AG04450 (cell line): ENCODE measurements at regions not wholly inside any gene's neighbourhood (a gene's known extent, or its start where the extent isn't known, plus 50 kb on each side); places are given as distances from the start of the nearest gene placed in this dataset.

ENCODE experiments used
- CTCF ChIA-PET: fragments of 300-600, 350-600 bp; formaldehyde crosslinking; extraction: SDS; loops from one replicate; lab custom pipeline; 2022; ENCODE audit warnings: antibody characterized with exemption, inconsistent platforms; lab: Charles Lee
- POLR2A ChIA-PET: fragments of 350-600 bp; formaldehyde crosslinking; extraction: SDS; loops from one replicate; lab custom pipeline; 2021; ENCODE audit warnings: antibody characterized with exemption, inconsistent platforms; lab: Yijun Ruan, JAX
- DNase-seq: peaks from one replicate; pipeline ENCODE4 v3.0.0-alpha.2; 2011; ENCODE audit warnings: low read depth, low spot score
- H3K27ac ChIP-seq: one replicate; pipeline ENCODE4 v1.5.1; 2012; ENCODE audit warnings: low read depth, low read length, control low read depth
- H3K27me3 ChIP-seq: one replicate; pipeline ENCODE4 v1.6.0; 2012; ENCODE audit warnings: low read length; ENCODE audit not compliant: control insufficient read depth, insufficient read depth
- H3K4me3 ChIP-seq: 2 replicates; pipeline ENCODE4 v1.5.1; 2011; ENCODE audit warnings: mild to moderate bottlenecking, low read depth, low read length, control low read depth
- H3K9me3 ChIP-seq: 2 replicates; pipeline ENCODE4 v1.5.1; 2012; ENCODE audit warnings: low read length; ENCODE audit not compliant: control insufficient read depth, insufficient read depth
- TF ChIP-seq, protein P1 (sequence below): IDR thresholded peaks from 2 replicates; pipeline ENCODE4 v1.5.1; 2011; ENCODE audit warnings: low read depth, low read length, control low read depth, inconsistent platforms

GRCh38 chr20:17868151-17868550, 100.4 kb downstream of the SNX5 start:
- CTCF ChIA-PET, result no interaction called here

GRCh38 chr20:17867131-17867925, 101.3 kb downstream of the SNX5 start:
- ChIA-PET CTCF (interaction anchor here (0.8 kb wide), 1 partner anchor 212 kb away, joined by 3 read pairs; no protein-coding TSS in a partner anchor), POLR2A (interaction anchor here (0.9 kb wide), 1 partner anchor 185 kb away, joined by 8 read pairs; the partner anchor contains the start of gene RRBP1)
- Histone ChIP-seq H3K27me3 (peaks cover 2% of the 10 kb centered on the region), H3K9me3 (no peaks in the 10 kb centered on the region), H3K27ac (no peak overlapping the region), H3K4me3 (no peak overlapping the region)
- DNase-seq, result no peak
- TF ChIP-seq, protein P1, sequence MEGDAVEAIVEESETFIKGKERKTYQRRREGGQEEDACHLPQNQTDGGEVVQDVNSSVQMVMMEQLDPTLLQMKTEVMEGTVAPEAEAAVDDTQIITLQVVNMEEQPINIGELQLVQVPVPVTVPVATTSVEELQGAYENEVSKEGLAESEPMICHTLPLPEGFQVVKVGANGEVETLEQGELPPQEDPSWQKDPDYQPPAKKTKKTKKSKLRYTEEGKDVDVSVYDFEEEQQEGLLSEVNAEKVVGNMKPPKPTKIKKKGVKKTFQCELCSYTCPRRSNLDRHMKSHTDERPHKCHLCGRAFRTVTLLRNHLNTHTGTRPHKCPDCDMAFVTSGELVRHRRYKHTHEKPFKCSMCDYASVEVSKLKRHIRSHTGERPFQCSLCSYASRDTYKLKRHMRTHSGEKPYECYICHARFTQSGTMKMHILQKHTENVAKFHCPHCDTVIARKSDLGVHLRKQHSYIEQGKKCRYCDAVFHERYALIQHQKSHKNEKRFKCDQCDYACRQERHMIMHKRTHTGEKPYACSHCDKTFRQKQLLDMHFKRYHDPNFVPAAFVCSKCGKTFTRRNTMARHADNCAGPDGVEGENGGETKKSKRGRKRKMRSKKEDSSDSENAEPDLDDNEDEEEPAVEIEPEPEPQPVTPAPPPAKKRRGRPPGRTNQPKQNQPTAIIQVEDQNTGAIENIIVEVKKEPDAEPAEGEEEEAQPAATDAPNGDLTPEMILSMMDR, result no peak

More at GRCh38 chr20:17868151-17868550, 100.4 kb downstream of the SNX5 start:
- POLR2A ChIA-PET, result interaction anchor here (0.9 kb wide), 1 partner anchor 186 kb away, joined by 8 read pairs; the partner anchor contains the start of gene RRBP1
- TF ChIP-seq, protein P1, result no peak
- no peak for DNase-seq
- H3K4me3 ChIP-seq, result no peak overlapping the region
- no peak overlapping the region for H3K27ac ChIP-seq
- H3K27me3 ChIP-seq, result no peaks in the 10 kb centered on the region
- H3K9me3 ChIP-seq, result no peaks in the 10 kb centered on the region

DNA sequence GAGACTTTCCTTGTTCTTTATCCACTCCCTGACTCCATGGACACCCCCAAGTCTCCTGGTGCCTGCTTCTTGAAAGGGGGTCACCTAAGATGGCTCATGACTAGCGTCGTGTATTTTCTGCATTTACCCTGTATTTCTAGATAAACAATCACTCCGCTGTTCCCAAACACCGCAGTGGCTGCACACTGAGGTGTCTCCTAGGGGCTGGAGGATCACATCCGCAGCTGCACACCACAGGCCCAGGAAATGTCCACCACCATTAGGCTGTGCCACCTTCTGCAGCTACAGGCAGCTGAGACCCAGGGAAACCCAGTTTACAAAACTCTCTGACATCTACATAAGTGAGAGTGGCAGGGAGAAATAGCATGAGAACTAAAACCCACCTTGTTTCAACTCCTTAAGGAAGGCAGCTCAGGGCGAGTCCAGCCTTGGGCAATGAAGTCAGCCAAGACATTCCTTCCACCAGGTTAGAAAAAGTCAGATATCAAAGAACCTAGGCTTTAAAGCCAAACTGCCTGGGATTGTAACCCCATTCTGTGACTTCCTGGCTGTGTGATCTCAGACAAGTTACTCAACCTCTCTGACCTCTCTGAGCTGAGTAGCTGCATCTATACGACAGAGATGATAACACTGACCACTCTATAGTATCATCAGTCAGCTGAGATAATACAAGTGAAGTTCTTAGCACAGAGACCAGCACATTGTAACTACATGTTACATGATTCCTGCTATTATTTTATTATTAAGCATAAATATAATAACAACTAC, 102.2 kb downstream of the SNX5 start:
- Histone ChIP-seq H3K27me3 (peaks cover 3% of the 10 kb centered on the region), H3K27ac (no peak overlapping the region), H3K9me3 (no peaks in the 10 kb centered on the region), H3K4me3 (no peak overlapping the region)
- no peak for DNase-seq
- TF ChIP-seq, protein P1, result no peak
- POLR2A ChIA-PET, result no interaction called here
- CTCF ChIA-PET, result interaction anchor here (0.6 to 0.8 kb wide), 2 partner anchors 184 to 211 kb away, joined by 3 read pairs; partner anchors contain the start of gene RRBP1

DNA sequence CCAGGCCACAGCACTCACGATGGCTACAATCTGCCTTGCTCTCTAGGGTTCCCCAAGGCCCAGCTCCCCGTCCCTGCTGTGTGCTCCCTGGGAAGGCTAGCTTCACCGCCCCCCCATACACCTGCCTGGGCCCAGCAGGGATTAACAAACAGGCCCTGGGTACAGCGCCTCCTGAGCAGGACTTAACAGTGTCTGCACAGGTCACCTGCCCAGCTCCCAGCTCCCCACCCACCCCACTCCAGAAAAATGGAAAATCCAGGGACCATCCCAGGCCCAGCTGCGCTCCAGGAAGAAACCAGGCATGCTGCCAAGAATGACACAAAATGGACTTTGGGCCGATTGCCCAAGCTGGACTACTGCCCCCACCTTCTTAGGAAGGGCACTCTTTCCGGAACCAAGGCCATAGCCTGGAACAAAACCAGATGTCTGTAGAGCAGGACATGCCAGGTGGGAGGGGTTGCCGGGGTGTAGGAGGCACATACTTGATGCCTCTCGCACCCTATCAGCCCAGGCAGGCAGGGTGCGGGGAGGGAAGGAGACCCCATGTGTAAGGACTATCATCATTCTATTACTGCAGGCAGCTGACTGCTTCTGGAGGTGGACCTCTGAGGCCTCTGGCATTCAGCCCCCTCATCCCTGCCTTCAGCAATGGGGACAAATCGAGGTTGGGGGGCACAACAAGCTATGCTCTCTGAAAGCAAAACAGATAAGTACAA, 104.9 kb downstream of the SNX5 start:
- H3K4me3 ChIP-seq, result no peak overlapping the region
- CTCF ChIA-PET, result no interaction called here
- POLR2A ChIA-PET, result interaction anchor here (0.9 kb wide), 1 partner anchor 10 kb away, joined by 6 read pairs; no protein-coding TSS in a partner anchor
- no peaks in the 10 kb centered on the region; the same call in 1 of the 2 replicates for H3K9me3 ChIP-seq
- TF ChIP-seq, protein P1, result no peak
- no peak overlapping the region for H3K27ac ChIP-seq
- H3K27me3 ChIP-seq, result peaks cover 3% of the 10 kb centered on the region
- DNase-seq, result no peak
